ENCODE measurements at regions not wholly inside any gene's neighbourhood (a gene's known extent, or its start where the extent isn't known, plus 50 kb on each side); places are given as distances from the start of the nearest gene placed in this dataset.

DNA sequence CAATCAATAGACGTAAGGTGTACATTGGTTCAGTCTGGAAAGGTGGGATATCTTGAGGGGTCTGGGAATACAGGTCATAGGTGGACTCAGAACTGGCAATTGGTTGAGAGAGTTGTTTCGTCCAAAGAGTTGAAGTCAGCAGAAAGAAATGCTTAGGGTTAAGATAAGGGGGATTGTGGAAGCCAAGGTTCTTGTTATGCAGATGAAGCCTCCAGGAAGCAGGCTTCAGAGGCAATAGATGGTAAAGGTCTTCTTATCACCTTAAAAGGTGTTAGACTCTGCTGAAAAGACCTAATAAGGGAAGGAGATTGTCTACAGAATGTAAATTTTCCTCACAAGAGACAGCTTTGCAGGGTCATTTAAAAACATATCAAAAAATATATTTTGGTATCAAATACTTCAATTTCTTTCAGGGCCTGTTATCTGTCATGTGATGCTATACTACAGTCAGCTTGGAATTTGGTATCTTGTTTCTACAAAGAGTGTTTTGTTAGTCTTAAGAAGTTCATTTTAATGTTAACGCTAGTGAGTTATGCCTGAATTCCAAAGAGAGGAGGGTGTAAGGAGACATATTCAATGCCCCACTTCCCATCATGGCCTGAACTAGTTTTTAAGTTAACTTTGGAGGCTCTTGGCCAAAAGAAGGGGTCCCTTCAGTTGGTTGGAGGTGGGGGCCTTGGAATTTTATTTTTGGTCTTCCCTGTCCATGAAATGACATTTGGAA lies 378.2 kb upstream of the ROBO2 start:
- Histone ChIP-seq H3K36me3 (ENCODE audit: control insufficient read depth in 2 of 3, insufficient read depth in 3 of 3, low read length in 3 of 3) (no peaks in the 10 kb centered on the region), H3K27me3 (ENCODE audit: control insufficient read depth, insufficient read depth, low read length) (no peaks in the 10 kb centered on the region), H3K27ac (ENCODE audit: low read depth in 2 of 2, low read length in 2 of 2) (no peak overlapping the region), H3K9me3 (ENCODE audit: control insufficient read depth in 2 of 3, insufficient read depth in 1 of 3, low read length in 3 of 3) (no peaks in the 10 kb centered on the region), H3K4me3 (ENCODE audit: low read length in 3 of 3) (no peak overlapping the region), H3K9ac (ENCODE audit: low read length in 3 of 3) (no peak overlapping the region), H3K4me1 (ENCODE audit: control insufficient read depth in 2 of 3, insufficient read depth in 2 of 3, low read depth in 1 of 3, low read length in 3 of 3) (no peaks in the 10 kb centered on the region)
- DNase-seq = no peak
- no peak for TF ChIP-seq CTCF (IDR thresholded peaks at IDR 0.05; ENCODE audit: borderline replicate concordance, extremely low read depth, insufficient read depth)
- FAIRE-seq = no peak
- intact Hi-C loops (cut with DNase I) = no loop called here

DNA sequence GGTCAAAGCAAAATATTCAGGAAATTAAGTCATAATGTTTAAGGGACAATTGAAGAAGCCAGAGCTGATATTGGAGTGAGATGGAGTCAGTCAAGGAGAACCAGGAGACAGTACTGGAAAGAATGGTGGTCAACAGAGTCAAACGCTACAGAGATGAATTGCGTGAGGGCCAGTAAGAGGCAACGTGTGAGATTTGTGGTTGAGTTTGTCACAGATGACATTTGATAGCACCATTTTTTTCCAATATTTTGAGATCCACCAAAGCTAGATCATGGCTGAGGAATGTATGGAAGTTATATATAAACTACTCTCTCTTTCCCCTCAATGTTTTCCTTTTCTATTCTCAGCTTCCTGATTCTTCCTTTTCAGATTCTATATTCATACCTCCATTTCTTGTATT lies 375.1 kb upstream of the ROBO2 start:
- FAIRE-seq = no peak
- intact Hi-C loops (cut with DNase I) = no loop called here

DNA sequence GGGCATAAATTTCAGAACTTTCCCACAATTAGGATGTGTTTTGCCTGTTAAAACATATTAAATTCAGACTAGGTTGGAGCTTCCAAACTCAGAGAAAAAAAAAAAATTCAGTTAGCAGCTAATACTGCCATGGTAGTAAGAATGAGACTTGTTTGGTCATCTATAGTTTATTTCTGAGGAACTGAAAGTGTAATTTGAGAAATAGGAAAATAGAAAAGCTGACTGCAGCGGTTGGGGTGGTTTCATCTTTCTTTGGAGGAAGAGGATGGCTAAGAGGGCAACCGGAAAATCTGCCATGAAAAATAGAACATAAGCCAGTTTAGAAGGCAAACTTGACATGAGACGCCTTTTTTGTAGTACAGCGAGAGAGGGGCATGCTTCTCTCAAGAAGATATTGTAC lies 371.2 kb upstream of the ROBO2 start:
- Histone ChIP-seq H3K4me1 (ENCODE audit: control insufficient read depth in 2 of 3, insufficient read depth in 2 of 3, low read depth in 1 of 3, low read length in 3 of 3) (no peaks in the 10 kb centered on the region), H3K27ac (ENCODE audit: low read depth in 2 of 2, low read length in 2 of 2) (no peak overlapping the region), H3K36me3 (ENCODE audit: control insufficient read depth in 2 of 3, insufficient read depth in 3 of 3, low read length in 3 of 3) (no peaks in the 10 kb centered on the region), H3K4me3 (ENCODE audit: low read length in 3 of 3) (no peak overlapping the region), H3K9ac (ENCODE audit: low read length in 3 of 3) (no peak overlapping the region), H3K9me3 (ENCODE audit: control insufficient read depth in 2 of 3, insufficient read depth in 1 of 3, low read length in 3 of 3) (no peaks in the 10 kb centered on the region), H3K27me3 (ENCODE audit: control insufficient read depth, insufficient read depth, low read length) (no peaks in the 10 kb centered on the region)
- DNase-seq (no peak), FAIRE-seq (no peak)
- intact Hi-C loops (cut with DNase I) = no loop called here
- no peak for TF ChIP-seq CTCF (IDR thresholded peaks at IDR 0.05; ENCODE audit: borderline replicate concordance, extremely low read depth, insufficient read depth)

More for the DNA sequence above, 375.1 kb upstream of the ROBO2 start:
- Histone ChIP-seq H3K36me3 (ENCODE audit: control insufficient read depth in 2 of 3, insufficient read depth in 3 of 3, low read length in 3 of 3) (no peaks in the 10 kb centered on the region), H3K27ac (ENCODE audit: low read depth in 2 of 2, low read length in 2 of 2) (no peak overlapping the region), H3K9ac (ENCODE audit: low read length in 3 of 3) (no peak overlapping the region), H3K9me3 (ENCODE audit: control insufficient read depth in 2 of 3, insufficient read depth in 1 of 3, low read length in 3 of 3) (no peaks in the 10 kb centered on the region), H3K27me3 (ENCODE audit: control insufficient read depth, insufficient read depth, low read length) (no peaks in the 10 kb centered on the region), H3K4me1 (ENCODE audit: control insufficient read depth in 2 of 3, insufficient read depth in 2 of 3, low read depth in 1 of 3, low read length in 3 of 3) (no peaks in the 10 kb centered on the region), H3K4me3 (ENCODE audit: low read length in 3 of 3) (no peak overlapping the region)
- no peak for DNase-seq
- TF ChIP-seq CTCF (IDR thresholded peaks at IDR 0.05; ENCODE audit: borderline replicate concordance, extremely low read depth, insufficient read depth) = no peak

- no peaks in the 10 kb centered on the region for H3K27me3 ChIP-seq (ENCODE audit: control insufficient read depth, insufficient read depth, low read length)
- TF ChIP-seq CTCF (IDR thresholded peaks at IDR 0.05; ENCODE audit: borderline replicate concordance, extremely low read depth, insufficient read depth) = no peak
- FAIRE-seq = no peak
- H3K27ac ChIP-seq (ENCODE audit: low read depth in 2 of 2, low read length in 2 of 2) = no peak overlapping the region
- no peaks in the 10 kb centered on the region for H3K4me1 ChIP-seq (ENCODE audit: control insufficient read depth in 2 of 3, insufficient read depth in 2 of 3, low read depth in 1 of 3, low read length in 3 of 3)
- H3K36me3 ChIP-seq (ENCODE audit: control insufficient read depth in 2 of 3, insufficient read depth in 3 of 3, low read length in 3 of 3) = no peaks in the 10 kb centered on the region
- no peak overlapping the region for H3K4me3 ChIP-seq (ENCODE audit: low read length in 3 of 3)
- intact Hi-C loops (cut with DNase I) = no loop called here
- no peak overlapping the region for H3K9ac ChIP-seq (ENCODE audit: low read length in 3 of 3)
- no peak for DNase-seq
- no peaks in the 10 kb centered on the region for H3K9me3 ChIP-seq (ENCODE audit: control insufficient read depth in 2 of 3, insufficient read depth in 1 of 3, low read length in 3 of 3)
These were observed 370.6 kb upstream of the ROBO2 start for GRCh38 chr3:76669322-76669721.
